ENCODE measurements at regions not wholly inside any gene's neighbourhood (a gene's known extent, or its start where the extent isn't known, plus 50 kb on each side); places are given as distances from the start of the nearest gene placed in this dataset.

DNA sequence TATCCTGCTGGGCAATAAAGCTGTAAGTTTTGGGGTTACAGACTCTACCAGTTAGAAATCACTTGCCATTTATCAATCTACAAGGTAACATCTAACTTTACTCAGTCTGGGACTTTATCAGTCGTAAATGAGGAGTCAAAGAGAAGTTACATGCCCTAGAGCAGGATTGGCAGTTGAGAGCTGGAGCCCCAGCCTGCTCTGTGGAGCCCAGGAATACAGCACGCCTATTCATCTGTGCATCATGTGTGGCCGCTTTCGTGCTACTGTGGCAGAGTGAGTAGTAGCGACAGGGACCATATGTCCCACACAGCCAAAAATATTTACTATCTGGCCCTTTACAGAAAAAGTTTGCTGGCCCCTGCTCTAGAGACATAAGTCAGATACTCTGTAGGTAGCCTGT, 152.5 kb upstream of the NTRK2 start:
- H3K4me3 ChIP-seq (ENCODE audit: extremely low read depth in 1 of 4, insufficient read depth in 2 of 4, low read depth in 3 of 4, low read length in 4 of 4), result no peak overlapping the region
- CTCF ChIA-PET (ENCODE audit: partially characterized antibody), result interaction anchor here (1.6 kb wide), 1 partner anchor 120 kb away, joined by 7 read pairs; no protein-coding TSS in a partner anchor
- 91% methylated on average over 5 of the region's 5 CpGs; no CpG with 5 or more reads in 1 of the 2 experiments for WGBS, 2 experiments (ENCODE audit: extremely low coverage in 1 of 2, insufficient coverage in 1 of 2, insufficient read length in 1 of 2, insufficient replicate concordance in 2 of 2, low coverage in 1 of 2, low lambda C conversion rate in 2 of 2, missing lambda C conversion rate in 1 of 2)
- H2AK5ac ChIP-seq (ENCODE audit: low read depth, low read length), result no peak overlapping the region
- no peak for DNase-seq (ENCODE audit: low read depth in 1 of 2, low spot score in 2 of 2)
- H2BK12ac ChIP-seq (ENCODE audit: low read depth, low read length), result no peak overlapping the region
- no peak overlapping the region for H3K56ac ChIP-seq (replicated peaks; ENCODE audit: insufficient read length, low read depth, low read length)
- no peaks in the 10 kb centered on the region for H3K23me2 ChIP-seq (ENCODE audit: low read depth, low read length)
- H3K9ac ChIP-seq (replicated peaks in 1 of 4; ENCODE audit: extremely low read depth in 1 of 4, low read depth in 3 of 4, low read length in 3 of 4), result no peak overlapping the region
- H3K79me2 ChIP-seq (ENCODE audit: control insufficient read depth in 1 of 2, insufficient read depth in 2 of 2, low read length in 2 of 2), result no peaks in the 10 kb centered on the region
- no peak overlapping the region for H3K27ac ChIP-seq (ENCODE audit: low read depth, low read length)
- POLR2A ChIA-PET (ENCODE audit: partially characterized antibody), result no interaction called here
- no peak overlapping the region for H3K4me2 ChIP-seq (ENCODE audit: insufficient read depth in 1 of 2, low read depth in 2 of 2, low read length in 2 of 2)
- no peaks in the 10 kb centered on the region; the same call in 1 of the 2 replicates for H3K79me1 ChIP-seq (ENCODE audit: low read depth, low read length)
- H2BK120ac ChIP-seq (replicated peaks; ENCODE audit: low read depth, low read length), result no peak overlapping the region
- no peak overlapping the region for H2AFZ ChIP-seq (ENCODE audit: low read length)
- no peaks in the 10 kb centered on the region; a peak in 1 of 7 replicates for H3K27me3 ChIP-seq (replicated peaks in 1 of 4; ENCODE audit: control insufficient read depth in 3 of 4, extremely low read depth in 1 of 4, insufficient read depth in 3 of 4, low read length in 3 of 4)
- H4K8ac ChIP-seq (ENCODE audit: extremely low read depth, insufficient read depth, low read length), result no peak overlapping the region
- no peak overlapping the region for H3K4ac ChIP-seq (replicated peaks; ENCODE audit: insufficient read length, low read depth, low read length)
- H4K91ac ChIP-seq (replicated peaks; ENCODE audit: insufficient read length, low read length), result no peak overlapping the region
- H2BK5ac ChIP-seq (ENCODE audit: low read depth, low read length), result no peak overlapping the region
- H3K9me3 ChIP-seq (ENCODE audit: insufficient read depth in 2 of 2, low read depth in 1 of 2, low read length in 1 of 2), result peaks cover 7 to 8% of the 10 kb centered on the region in 2 experiments; a peak in 2 of 4 replicates
- H3K18ac ChIP-seq (ENCODE audit: extremely low read depth, low read length), result no peak overlapping the region
- H3K36me3 ChIP-seq (ENCODE audit: control insufficient read depth in 2 of 4, insufficient read depth in 4 of 4, low read length in 3 of 4), result no peaks in the 10 kb centered on the region
- H3K23ac ChIP-seq (ENCODE audit: insufficient read length), result no peak overlapping the region
- H4K20me1 ChIP-seq (replicated peaks in 1 of 2; ENCODE audit: control insufficient read depth in 1 of 2, insufficient read depth in 2 of 2, low read length in 2 of 2), result no peaks in the 10 kb centered on the region
- no peak overlapping the region for H2BK15ac ChIP-seq (ENCODE audit: low read length)
- H3K14ac ChIP-seq (ENCODE audit: insufficient read length), result no peak overlapping the region
- no peak for FAIRE-seq
- H3K4me1 ChIP-seq (replicated peaks in 1 of 4; ENCODE audit: control insufficient read depth in 3 of 4, insufficient read depth in 4 of 4, low read length in 3 of 4), result no peaks in the 10 kb centered on the region
- no peak overlapping the region for H4K5ac ChIP-seq (ENCODE audit: insufficient read length, low read depth, low read length)
- no peak overlapping the region for H2BK20ac ChIP-seq (ENCODE audit: low read length)
- TF ChIP-seq, protein P1, sequence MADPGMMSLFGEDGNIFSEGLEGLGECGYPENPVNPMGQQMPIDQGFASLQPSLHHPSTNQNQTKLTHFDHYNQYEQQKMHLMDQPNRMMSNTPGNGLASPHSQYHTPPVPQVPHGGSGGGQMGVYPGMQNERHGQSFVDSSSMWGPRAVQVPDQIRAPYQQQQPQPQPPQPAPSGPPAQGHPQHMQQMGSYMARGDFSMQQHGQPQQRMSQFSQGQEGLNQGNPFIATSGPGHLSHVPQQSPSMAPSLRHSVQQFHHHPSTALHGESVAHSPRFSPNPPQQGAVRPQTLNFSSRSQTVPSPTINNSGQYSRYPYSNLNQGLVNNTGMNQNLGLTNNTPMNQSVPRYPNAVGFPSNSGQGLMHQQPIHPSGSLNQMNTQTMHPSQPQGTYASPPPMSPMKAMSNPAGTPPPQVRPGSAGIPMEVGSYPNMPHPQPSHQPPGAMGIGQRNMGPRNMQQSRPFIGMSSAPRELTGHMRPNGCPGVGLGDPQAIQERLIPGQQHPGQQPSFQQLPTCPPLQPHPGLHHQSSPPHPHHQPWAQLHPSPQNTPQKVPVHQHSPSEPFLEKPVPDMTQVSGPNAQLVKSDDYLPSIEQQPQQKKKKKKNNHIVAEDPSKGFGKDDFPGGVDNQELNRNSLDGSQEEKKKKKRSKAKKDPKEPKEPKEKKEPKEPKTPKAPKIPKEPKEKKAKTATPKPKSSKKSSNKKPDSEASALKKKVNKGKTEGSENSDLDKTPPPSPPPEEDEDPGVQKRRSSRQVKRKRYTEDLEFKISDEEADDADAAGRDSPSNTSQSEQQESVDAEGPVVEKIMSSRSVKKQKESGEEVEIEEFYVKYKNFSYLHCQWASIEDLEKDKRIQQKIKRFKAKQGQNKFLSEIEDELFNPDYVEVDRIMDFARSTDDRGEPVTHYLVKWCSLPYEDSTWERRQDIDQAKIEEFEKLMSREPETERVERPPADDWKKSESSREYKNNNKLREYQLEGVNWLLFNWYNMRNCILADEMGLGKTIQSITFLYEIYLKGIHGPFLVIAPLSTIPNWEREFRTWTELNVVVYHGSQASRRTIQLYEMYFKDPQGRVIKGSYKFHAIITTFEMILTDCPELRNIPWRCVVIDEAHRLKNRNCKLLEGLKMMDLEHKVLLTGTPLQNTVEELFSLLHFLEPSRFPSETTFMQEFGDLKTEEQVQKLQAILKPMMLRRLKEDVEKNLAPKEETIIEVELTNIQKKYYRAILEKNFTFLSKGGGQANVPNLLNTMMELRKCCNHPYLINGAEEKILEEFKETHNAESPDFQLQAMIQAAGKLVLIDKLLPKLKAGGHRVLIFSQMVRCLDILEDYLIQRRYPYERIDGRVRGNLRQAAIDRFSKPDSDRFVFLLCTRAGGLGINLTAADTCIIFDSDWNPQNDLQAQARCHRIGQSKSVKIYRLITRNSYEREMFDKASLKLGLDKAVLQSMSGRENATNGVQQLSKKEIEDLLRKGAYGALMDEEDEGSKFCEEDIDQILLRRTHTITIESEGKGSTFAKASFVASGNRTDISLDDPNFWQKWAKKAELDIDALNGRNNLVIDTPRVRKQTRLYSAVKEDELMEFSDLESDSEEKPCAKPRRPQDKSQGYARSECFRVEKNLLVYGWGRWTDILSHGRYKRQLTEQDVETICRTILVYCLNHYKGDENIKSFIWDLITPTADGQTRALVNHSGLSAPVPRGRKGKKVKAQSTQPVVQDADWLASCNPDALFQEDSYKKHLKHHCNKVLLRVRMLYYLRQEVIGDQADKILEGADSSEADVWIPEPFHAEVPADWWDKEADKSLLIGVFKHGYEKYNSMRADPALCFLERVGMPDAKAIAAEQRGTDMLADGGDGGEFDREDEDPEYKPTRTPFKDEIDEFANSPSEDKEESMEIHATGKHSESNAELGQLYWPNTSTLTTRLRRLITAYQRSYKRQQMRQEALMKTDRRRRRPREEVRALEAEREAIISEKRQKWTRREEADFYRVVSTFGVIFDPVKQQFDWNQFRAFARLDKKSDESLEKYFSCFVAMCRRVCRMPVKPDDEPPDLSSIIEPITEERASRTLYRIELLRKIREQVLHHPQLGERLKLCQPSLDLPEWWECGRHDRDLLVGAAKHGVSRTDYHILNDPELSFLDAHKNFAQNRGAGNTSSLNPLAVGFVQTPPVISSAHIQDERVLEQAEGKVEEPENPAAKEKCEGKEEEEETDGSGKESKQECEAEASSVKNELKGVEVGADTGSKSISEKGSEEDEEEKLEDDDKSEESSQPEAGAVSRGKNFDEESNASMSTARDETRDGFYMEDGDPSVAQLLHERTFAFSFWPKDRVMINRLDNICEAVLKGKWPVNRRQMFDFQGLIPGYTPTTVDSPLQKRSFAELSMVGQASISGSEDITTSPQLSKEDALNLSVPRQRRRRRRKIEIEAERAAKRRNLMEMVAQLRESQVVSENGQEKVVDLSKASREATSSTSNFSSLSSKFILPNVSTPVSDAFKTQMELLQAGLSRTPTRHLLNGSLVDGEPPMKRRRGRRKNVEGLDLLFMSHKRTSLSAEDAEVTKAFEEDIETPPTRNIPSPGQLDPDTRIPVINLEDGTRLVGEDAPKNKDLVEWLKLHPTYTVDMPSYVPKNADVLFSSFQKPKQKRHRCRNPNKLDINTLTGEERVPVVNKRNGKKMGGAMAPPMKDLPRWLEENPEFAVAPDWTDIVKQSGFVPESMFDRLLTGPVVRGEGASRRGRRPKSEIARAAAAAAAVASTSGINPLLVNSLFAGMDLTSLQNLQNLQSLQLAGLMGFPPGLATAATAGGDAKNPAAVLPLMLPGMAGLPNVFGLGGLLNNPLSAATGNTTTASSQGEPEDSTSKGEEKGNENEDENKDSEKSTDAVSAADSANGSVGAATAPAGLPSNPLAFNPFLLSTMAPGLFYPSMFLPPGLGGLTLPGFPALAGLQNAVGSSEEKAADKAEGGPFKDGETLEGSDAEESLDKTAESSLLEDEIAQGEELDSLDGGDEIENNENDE (IDR thresholded peaks at IDR 0.05; ENCODE audit: insufficient replicate concordance, low read length), result no peak

Measured in H1 (cell line).